DMS53 treated with DMSO at 0.1 percent for 48 hours (cell line): ENCODE measurements at regions not wholly inside any gene's neighbourhood (a gene's known extent, or its start where the extent isn't known, plus 50 kb on each side); places are given as distances from the start of the nearest gene placed in this dataset.
"Not testable (repeated sequence)": the region's sequence is repeated elsewhere in the genome, so short reads cannot be mapped to it uniquely, and the experiment has no call there.

Experiments
- DNase-seq: peaks from one replicate; lab custom pipeline; 2025; ENCODE audit not compliant: unreplicated experiment; lab: John Stamatoyannopoulos, UW

GRCh38 chr4:125003840-125004239, 291.3 kb upstream of the ANKRD50 start:
- no peak for DNase-seq

DNA sequence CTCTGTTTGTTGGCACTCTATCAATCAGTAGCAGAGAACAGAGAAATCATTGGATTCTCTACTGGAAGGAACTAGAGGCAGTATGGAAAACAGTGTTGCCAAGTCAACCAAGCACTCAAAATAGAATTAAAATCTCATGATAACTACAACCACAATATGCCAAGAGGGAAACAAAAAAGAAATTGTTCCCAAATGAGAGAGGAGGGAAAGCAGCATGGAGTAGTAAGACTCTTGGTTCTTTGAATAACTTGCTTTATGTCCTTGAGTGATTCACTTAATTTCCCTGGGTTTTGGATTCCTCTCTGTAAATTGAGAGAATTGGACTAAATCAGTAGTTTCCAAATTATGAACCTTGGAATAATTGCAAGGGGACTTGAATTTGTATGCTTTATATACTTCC, 285.5 kb upstream of the ANKRD50 start:
- no peak for DNase-seq

DNA sequence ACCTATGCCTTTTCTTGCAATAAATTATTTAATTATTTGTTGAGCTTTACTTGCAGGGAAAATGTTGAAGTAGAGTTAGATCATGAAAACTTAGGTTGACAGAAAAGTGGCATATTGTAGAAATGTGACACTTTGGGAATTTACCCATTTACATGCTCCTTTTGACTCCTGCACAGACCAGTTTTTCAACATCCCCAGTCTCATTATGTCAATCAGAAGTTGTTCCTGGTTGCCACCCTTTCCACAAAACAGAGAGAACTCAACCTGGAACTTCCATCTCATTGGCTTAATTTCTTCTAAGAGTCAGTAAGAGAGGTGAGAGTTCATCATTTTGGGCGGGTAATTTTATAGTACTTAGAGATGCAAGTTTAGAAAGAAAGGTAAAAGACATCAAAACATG, 284.6 kb upstream of the ANKRD50 start:
- DNase-seq: no peak

DNA sequence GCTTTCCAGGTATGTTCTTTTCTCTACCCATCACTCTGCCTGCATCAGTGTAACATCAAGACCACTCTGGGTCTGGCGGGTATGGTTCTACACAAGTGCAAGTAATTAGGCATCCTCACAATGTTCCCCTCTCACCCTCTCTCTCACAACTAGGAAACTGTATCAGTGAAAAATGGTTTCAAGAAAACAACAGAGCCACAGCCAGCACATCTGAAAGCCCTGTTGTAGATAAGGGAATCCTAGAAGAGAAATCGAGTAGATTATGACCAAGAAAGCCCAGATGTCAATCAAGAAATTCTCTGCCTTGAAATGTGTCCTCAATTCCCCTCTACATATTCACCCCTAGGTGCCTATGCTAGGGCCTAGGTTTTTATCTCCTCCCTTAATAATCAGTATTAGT, 281.3 kb upstream of the ANKRD50 start:
- DNase-seq: no peak

DNA sequence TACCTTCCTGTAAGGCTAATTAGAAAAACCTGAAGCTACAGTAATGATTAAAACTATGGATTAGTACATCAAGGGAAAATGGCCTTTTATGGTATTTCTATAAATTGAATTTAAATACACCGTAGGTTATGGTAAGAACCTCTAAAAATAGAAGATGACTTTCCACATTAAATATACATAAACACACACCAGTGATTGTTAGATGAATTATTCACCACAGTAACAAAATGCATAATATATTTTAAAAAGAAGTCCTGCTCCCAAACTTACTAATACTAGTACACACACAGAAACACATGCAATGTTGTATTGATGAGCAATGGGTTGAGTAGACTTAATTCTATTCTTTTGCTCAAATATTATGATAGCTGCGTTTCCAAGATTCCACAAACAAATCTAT, 277.9 kb upstream of the ANKRD50 start:
- DNase-seq: no peak

DNA sequence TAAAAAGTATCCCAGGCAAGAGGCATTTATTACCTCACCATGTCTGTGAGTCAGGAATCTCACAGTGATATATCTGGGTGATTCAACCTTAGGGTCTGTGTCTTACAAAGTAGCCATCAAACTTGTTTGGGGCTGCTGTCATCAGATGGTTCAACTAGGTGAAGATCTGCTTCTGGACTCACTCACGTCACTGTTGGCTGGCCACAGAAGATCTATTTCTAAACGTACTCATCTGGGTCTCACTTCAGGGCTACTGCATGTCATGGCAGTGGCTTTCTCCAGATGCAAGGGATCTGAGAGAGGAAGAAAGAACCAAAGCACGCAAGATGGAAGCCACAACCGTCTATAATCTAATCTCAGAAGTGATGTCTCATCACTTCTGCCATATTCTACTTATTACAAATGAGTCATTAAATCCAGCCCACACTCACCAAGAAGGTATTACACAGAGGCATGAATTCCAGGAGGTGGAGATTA, 267.8 kb upstream of the ANKRD50 start:
- no peak for DNase-seq

GRCh38 chr4:124978536-124978935, 266.0 kb upstream of the ANKRD50 start:
- DNase-seq: not testable (repeated sequence)

GRCh38 chr4:124977045-124977444, 264.5 kb upstream of the ANKRD50 start:
- no peak for DNase-seq

DNA sequence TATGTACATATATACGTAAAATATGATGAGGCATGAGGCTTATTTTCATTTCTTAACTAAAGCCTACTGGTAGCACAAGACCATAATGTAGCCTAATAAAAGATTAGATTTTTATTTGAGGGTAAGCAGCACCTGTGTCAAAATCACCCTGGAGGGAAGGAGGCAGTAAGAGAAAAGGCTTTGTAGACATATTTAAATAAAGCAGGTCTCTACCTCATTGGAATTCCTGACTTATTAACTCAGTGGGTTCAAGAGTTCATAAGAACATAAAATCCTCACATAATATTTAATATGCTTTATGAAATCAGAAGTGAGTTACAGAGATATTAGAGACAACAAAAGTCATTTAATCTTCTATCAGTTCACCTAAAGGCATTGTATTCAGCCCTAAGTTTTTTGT, 261.6 kb upstream of the ANKRD50 start:
- no peak for DNase-seq

GRCh38 chr4:124973716-124974115, 261.2 kb upstream of the ANKRD50 start:
- DNase-seq: no peak

- no peak for DNase-seq
Measured at GRCh38 chr4:124970011-124970410, 257.5 kb upstream of the ANKRD50 start.

- DNase-seq: no peak
Measured at GRCh38 chr4:124965497-124965891, 253.0 kb upstream of the ANKRD50 start.

- DNase-seq: no peak
Measured at GRCh38 chr4:124964852-124965496, 252.4 kb upstream of the ANKRD50 start.

- DNase-seq: no peak
Measured at GRCh38 chr4:124964251-124964650, 251.7 kb upstream of the ANKRD50 start.

DNA sequence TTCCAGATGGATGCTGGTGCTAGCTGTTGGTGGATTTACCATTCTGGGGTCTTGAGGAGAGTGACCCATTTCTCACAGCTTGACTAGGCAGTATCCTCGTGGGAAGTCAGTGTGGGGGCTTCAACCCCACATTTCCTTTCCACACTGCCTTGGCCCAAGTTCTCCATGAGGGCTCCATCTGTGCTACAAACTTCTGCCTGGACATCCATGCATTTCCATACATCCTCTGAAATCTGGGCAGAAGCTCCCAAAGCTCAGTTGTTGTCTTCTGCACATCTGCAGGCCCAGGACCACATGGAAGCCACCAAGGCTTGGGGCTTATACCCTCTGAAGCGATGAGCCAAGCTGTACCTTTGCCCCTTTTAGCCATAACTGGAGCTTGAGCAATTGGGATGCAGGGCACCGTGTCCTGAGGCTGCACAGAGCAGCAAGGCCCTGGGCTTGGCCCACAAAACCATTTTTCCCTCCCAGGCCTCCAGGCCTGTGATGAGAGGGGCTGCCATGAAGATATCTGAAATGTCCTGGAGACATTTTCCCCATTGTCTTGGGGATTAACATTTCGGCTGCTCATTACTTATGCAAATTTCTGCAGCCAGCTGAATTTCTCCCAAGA, 248.7 kb upstream of the ANKRD50 start:
- DNase-seq: no peak

- DNase-seq: no peak
Measured at GRCh38 chr4:124958847-124959246, 246.3 kb upstream of the ANKRD50 start.

- no peak for DNase-seq
Measured at GRCh38 chr4:124955476-124955875, 242.9 kb upstream of the ANKRD50 start.

- DNase-seq: no peak
Measured at GRCh38 chr4:124954046-124954445, 241.5 kb upstream of the ANKRD50 start.

- no peak for DNase-seq
Measured at GRCh38 chr4:124953486-124953885, 241.0 kb upstream of the ANKRD50 start.

GRCh38 chr4:124953061-124953460, 240.5 kb upstream of the ANKRD50 start:
- DNase-seq: no peak

DNA sequence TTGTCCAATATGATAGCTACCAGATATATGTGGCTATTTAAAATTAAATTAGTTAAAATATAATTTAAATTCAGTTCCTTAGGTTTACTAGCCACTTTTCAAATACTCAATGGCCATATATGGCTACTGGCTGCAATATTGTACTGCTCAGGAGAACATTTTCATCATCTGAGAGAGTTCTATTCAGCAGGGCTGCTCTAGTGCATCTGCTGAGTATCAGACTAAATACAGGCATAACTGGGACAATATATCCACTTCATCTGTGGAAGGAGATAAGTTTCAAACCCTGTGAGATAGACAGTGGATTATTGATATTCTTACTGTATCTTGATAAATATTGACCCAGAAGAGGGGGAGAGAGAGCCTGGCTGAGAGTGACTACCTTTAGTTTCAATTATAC, 240.1 kb upstream of the ANKRD50 start:
- DNase-seq: no peak

DNA sequence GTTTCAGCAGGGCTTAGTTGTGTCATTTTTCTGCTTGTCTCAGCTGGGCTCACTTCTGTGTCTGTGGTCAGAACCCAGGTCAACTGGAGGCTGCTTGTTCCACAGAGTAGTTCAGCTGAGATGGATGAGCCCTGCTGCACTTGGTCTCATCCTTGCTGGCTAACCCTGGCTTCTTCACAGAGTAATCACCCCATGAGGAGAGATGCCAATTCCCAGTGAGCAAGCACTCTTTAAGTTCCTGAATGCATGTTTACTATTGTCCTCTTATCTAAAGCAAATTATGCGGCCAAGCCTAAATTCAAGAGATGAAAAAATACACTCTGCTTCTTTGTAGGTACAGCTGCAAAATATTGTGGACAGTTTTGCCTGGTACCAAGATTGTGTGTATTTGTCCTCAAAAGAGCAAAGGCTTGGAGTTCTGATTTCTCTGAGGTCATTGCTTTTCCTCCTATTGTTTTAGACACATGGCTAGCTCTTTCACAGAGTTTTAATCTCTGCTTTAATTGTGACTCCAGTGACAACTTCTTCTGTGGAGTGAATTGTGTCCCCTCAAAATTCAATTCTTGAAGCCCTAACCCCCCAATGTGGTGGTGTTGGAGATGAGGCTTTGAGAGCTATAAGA, 236.6 kb upstream of the ANKRD50 start:
- no peak for DNase-seq
